ENCODE measurements at regions not wholly inside any gene's neighbourhood (a gene's known extent, or its start where the extent isn't known, plus 50 kb on each side); places are given as distances from the start of the nearest gene placed in this dataset.

GRCh38 chr10:81520688-81521087, 354.3 kb upstream of the NRG3 start:
- TF ChIP-seq EP300 (IDR thresholded peaks at IDR 0.05) (no peak), CTCF (IDR thresholded peaks at IDR 0.05) (no peak), POLR2A (IDR thresholded peaks at IDR 0.05) (no peak)
- no peak overlapping the region for H3K27ac ChIP-seq
- no peaks in the 10 kb centered on the region for H3K27me3 ChIP-seq
- no peaks in the 10 kb centered on the region for H3K4me1 ChIP-seq (ENCODE audit: insufficient read depth)
- no peak overlapping the region for H3K4me3 ChIP-seq
- H3K36me3 ChIP-seq: no peaks in the 10 kb centered on the region
- intact Hi-C loops (cut with DNase I): no loop called here
- no peak for DNase-seq
- 57 to 63% (median 62%) methylated on average over 1 of the region's 1 CpG for WGBS, 3 donors
- H3K9me3 ChIP-seq: no peaks in the 10 kb centered on the region

GRCh38 chr10:81524467-81524866, 350.5 kb upstream of the NRG3 start:
- no peaks in the 10 kb centered on the region for H3K36me3 ChIP-seq
- intact Hi-C loops (cut with DNase I): no loop called here
- H3K27me3 ChIP-seq: no peaks in the 10 kb centered on the region
- no peaks in the 10 kb centered on the region for H3K4me1 ChIP-seq (ENCODE audit: insufficient read depth)
- TF ChIP-seq POLR2A (IDR thresholded peaks at IDR 0.05) (no peak), CTCF (IDR thresholded peaks at IDR 0.05) (no peak), EP300 (IDR thresholded peaks at IDR 0.05) (no peak)
- DNase-seq: no peak
- H3K27ac ChIP-seq: no peak overlapping the region
- H3K9me3 ChIP-seq: no peaks in the 10 kb centered on the region
- H3K4me3 ChIP-seq: no peak overlapping the region
- WGBS, 3 donors: 32 to 69% (median 52%) methylated on average over 2 of the region's 2 CpGs

GRCh38 chr10:81532403-81532802, 342.6 kb upstream of the NRG3 start:
- no peak overlapping the region for H3K27ac ChIP-seq
- DNase-seq: no peak
- 81 to 92% (median 90%) methylated on average over 6 of the region's 6 CpGs for WGBS, 3 donors
- H3K4me1 ChIP-seq (ENCODE audit: insufficient read depth): no peaks in the 10 kb centered on the region
- H3K9me3 ChIP-seq: no peaks in the 10 kb centered on the region
- no peaks in the 10 kb centered on the region for H3K36me3 ChIP-seq
- no peak overlapping the region for H3K4me3 ChIP-seq
- TF ChIP-seq POLR2A (IDR thresholded peaks at IDR 0.05) (no peak), EP300 (IDR thresholded peaks at IDR 0.05) (no peak)
- intact Hi-C loops (cut with DNase I): no loop called here
- no peaks in the 10 kb centered on the region for H3K27me3 ChIP-seq

GRCh38 chr10:81534991-81535390, 340.0 kb upstream of the NRG3 start:
- TF ChIP-seq CTCF (IDR thresholded peaks at IDR 0.05) (no peak), EP300 (IDR thresholded peaks at IDR 0.05) (no peak), POLR2A (IDR thresholded peaks at IDR 0.05) (no peak)
- Histone ChIP-seq H3K27ac (no peak overlapping the region), H3K36me3 (no peaks in the 10 kb centered on the region), H3K4me3 (no peak overlapping the region), H3K27me3 (no peaks in the 10 kb centered on the region), H3K4me1 (ENCODE audit: insufficient read depth) (no peaks in the 10 kb centered on the region), H3K9me3 (no peaks in the 10 kb centered on the region)
- no peak for DNase-seq
- WGBS, 3 donors: 63 to 85% (median 63%) methylated on average over 2 of the region's 2 CpGs
- intact Hi-C loops (cut with DNase I): no loop called here

- no peaks in the 10 kb centered on the region for H3K4me1 ChIP-seq (ENCODE audit: insufficient read depth)
- no peaks in the 10 kb centered on the region for H3K9me3 ChIP-seq
- no peak overlapping the region for H3K4me3 ChIP-seq
- DNase-seq: no peak
- TF ChIP-seq CTCF (IDR thresholded peaks at IDR 0.05) (no peak), EP300 (IDR thresholded peaks at IDR 0.05) (no peak), POLR2A (IDR thresholded peaks at IDR 0.05) (no peak)
- H3K27me3 ChIP-seq: no peaks in the 10 kb centered on the region
- intact Hi-C loops (cut with DNase I): no loop called here
- H3K36me3 ChIP-seq: no peaks in the 10 kb centered on the region
- no peak overlapping the region for H3K27ac ChIP-seq
These were observed 333.5 kb upstream of the NRG3 start for GRCh38 chr10:81541517-81541916.
